ENCODE measurements at regions not wholly inside any gene's neighbourhood (a gene's known extent, or its start where the extent isn't known, plus 50 kb on each side); places are given as distances from the start of the nearest gene placed in this dataset.

GRCh38 chr3:59245300-59245858 is 195.6 kb upstream of the CFAP20DC start:
- CTCF ChIA-PET = no interaction called here
- H3K27me3 Mint-ChIP-seq = no peaks in the 10 kb centered on the region
- Histone ChIP-seq H3K27me3 (ENCODE audit: control insufficient read depth in 2 of 2, insufficient read depth in 2 of 2, low read length in 2 of 2) (no peaks in the 10 kb centered on the region), H3K9me3 (ENCODE audit: control insufficient read depth in 2 of 3, low read length in 3 of 3) (no peaks in the 10 kb centered on the region), H3K27ac (ENCODE audit: low read depth, low read length) (no peak overlapping the region), H3K4me1 (ENCODE audit: control insufficient read depth in 2 of 2, insufficient read depth in 2 of 2, low read length in 2 of 2) (no peaks in the 10 kb centered on the region), H3K4me3 (ENCODE audit: low read length) (no peak overlapping the region), H3K36me3 (ENCODE audit: control insufficient read depth in 2 of 3, insufficient read depth in 3 of 3, low read length in 3 of 3) (no peaks in the 10 kb centered on the region)
- peaks cover 0 to 14% (median 0%) of the 10 kb centered on the region in 5 donors for H3K36me3 Mint-ChIP-seq
- no peak overlapping the region for H3K4me3 Mint-ChIP-seq
- peaks cover 0 to 19% (median 4%) of the 10 kb centered on the region in 11 donors for H3K9me3 Mint-ChIP-seq
- POLR2A ChIA-PET = no interaction called here
- ATAC-seq (no peak), DNase-seq (no peak)
- intact Hi-C loops (cut with micrococcal nuclease) = no loop called here
- peaks cover 0 to 9% (median 0%) of the 10 kb centered on the region in 7 donors for H3K4me1 Mint-ChIP-seq
- no peak overlapping the region for H3K27ac Mint-ChIP-seq

GRCh38 chr3:59244343-59244742 is 194.5 kb upstream of the CFAP20DC start:
- no peak for ATAC-seq
- DNase-seq = no peak
- Mint-ChIP-seq H3K36me3 (peaks cover 0 to 12% (median 0%) of the 10 kb centered on the region in 5 donors), H3K4me1 (peaks cover 0 to 9% (median 0%) of the 10 kb centered on the region in 7 donors), H3K27me3 (no peaks in the 10 kb centered on the region), H3K4me3 (no peak overlapping the region), H3K27ac (no peak overlapping the region), H3K9me3 (peaks cover 0 to 15% (median 4%) of the 10 kb centered on the region in 11 donors)
- H3K4me3 ChIP-seq (ENCODE audit: low read length) = no peak overlapping the region
- no peak overlapping the region for H3K27ac ChIP-seq (ENCODE audit: low read depth, low read length)
- intact Hi-C loops (cut with micrococcal nuclease) = no loop called here
- H3K27me3 ChIP-seq (ENCODE audit: control insufficient read depth in 2 of 2, insufficient read depth in 2 of 2, low read length in 2 of 2) = no peaks in the 10 kb centered on the region
- ChIA-PET CTCF (no interaction called here), POLR2A (interaction anchor here (0.8 kb wide), 1 partner anchor 314 kb away, joined by 3 read pairs; no protein-coding TSS in a partner anchor)
- H3K9me3 ChIP-seq (ENCODE audit: control insufficient read depth in 2 of 3, low read length in 3 of 3) = no peaks in the 10 kb centered on the region
- H3K36me3 ChIP-seq (ENCODE audit: control insufficient read depth in 2 of 3, insufficient read depth in 3 of 3, low read length in 3 of 3) = no peaks in the 10 kb centered on the region
- H3K4me1 ChIP-seq (ENCODE audit: control insufficient read depth in 2 of 2, insufficient read depth in 2 of 2, low read length in 2 of 2) = no peaks in the 10 kb centered on the region

- Histone ChIP-seq H3K9me3 (ENCODE audit: control insufficient read depth in 2 of 3, low read length in 3 of 3) (no peaks in the 10 kb centered on the region), H3K4me1 (ENCODE audit: control insufficient read depth in 2 of 2, insufficient read depth in 2 of 2, low read length in 2 of 2) (no peaks in the 10 kb centered on the region), H3K4me3 (ENCODE audit: low read length) (no peak overlapping the region), H3K36me3 (ENCODE audit: control insufficient read depth in 2 of 3, insufficient read depth in 3 of 3, low read length in 3 of 3) (no peaks in the 10 kb centered on the region), H3K27me3 (ENCODE audit: control insufficient read depth in 2 of 2, insufficient read depth in 2 of 2, low read length in 2 of 2) (no peaks in the 10 kb centered on the region), H3K27ac (ENCODE audit: low read depth, low read length) (no peak overlapping the region)
- no peaks in the 10 kb centered on the region for H3K27me3 Mint-ChIP-seq
- CTCF ChIA-PET = no interaction called here
- H3K36me3 Mint-ChIP-seq = peaks cover 0 to 10% (median 0%) of the 10 kb centered on the region in 5 donors
- H3K4me1 Mint-ChIP-seq = peaks cover 0 to 9% (median 0%) of the 10 kb centered on the region in 7 donors
- no peak overlapping the region for H3K4me3 Mint-ChIP-seq
- POLR2A ChIA-PET = no interaction called here
- no peak for DNase-seq
- peaks cover 0 to 10% (median under 1%) of the 10 kb centered on the region in 11 donors for H3K9me3 Mint-ChIP-seq
- peak overlapping the region in 1 of 9 donors; percentile 9 for H3K27ac Mint-ChIP-seq
- intact Hi-C loops (cut with micrococcal nuclease) = no loop called here
- no peak for ATAC-seq
Measured at GRCh38 chr3:59243476-59243875, 193.7 kb upstream of the CFAP20DC start.

- H3K27me3 Mint-ChIP-seq = peaks cover 0 to 5% (median 0%) of the 10 kb centered on the region in 5 donors
- Histone ChIP-seq H3K9me3 (ENCODE audit: control insufficient read depth in 2 of 3, low read length in 3 of 3) (no peaks in the 10 kb centered on the region), H3K4me1 (ENCODE audit: control insufficient read depth in 2 of 2, insufficient read depth in 2 of 2, low read length in 2 of 2) (no peaks in the 10 kb centered on the region), H3K27me3 (ENCODE audit: control insufficient read depth in 2 of 2, insufficient read depth in 2 of 2, low read length in 2 of 2) (no peaks in the 10 kb centered on the region), H3K4me3 (ENCODE audit: low read length) (no peak overlapping the region), H3K27ac (ENCODE audit: low read depth, low read length) (no peak overlapping the region), H3K36me3 (ENCODE audit: control insufficient read depth in 2 of 3, insufficient read depth in 3 of 3, low read length in 3 of 3) (no peaks in the 10 kb centered on the region)
- peaks cover 0 to 10% (median 2%) of the 10 kb centered on the region in 11 donors for H3K9me3 Mint-ChIP-seq
- H3K27ac Mint-ChIP-seq = no peak overlapping the region
- POLR2A ChIA-PET = no interaction called here
- peaks cover 0 to 6% (median 0%) of the 10 kb centered on the region in 7 donors for H3K4me1 Mint-ChIP-seq
- intact Hi-C loops (cut with micrococcal nuclease) = no loop called here
- peak overlapping the region in 1 of 10 donors; percentile 27 for H3K4me3 Mint-ChIP-seq
- CTCF ChIA-PET = no interaction called here
- peaks cover 0 to 14% (median 0%) of the 10 kb centered on the region in 5 donors for H3K36me3 Mint-ChIP-seq
- DNase-seq (no peak), ATAC-seq (no peak)
Measured at GRCh38 chr3:59240666-59241255, 190.9 kb upstream of the CFAP20DC start.

GRCh38 chr3:59237121-59237520 is 187.3 kb upstream of the CFAP20DC start:
- POLR2A ChIA-PET = no interaction called here

GRCh38 chr3:59235634-59236012 is 185.8 kb upstream of the CFAP20DC start:
- ATAC-seq = no peak
- H3K36me3 Mint-ChIP-seq = peaks cover 0 to 12% (median 6%) of the 10 kb centered on the region in 5 donors
- peak overlapping the region in 1 of 9 donors; percentile 36 for H3K27ac Mint-ChIP-seq
- peak in 1 of 9 donors; percentile 44 for DNase-seq
- POLR2A ChIA-PET = no interaction called here
- Histone ChIP-seq H3K4me1 (ENCODE audit: control insufficient read depth in 2 of 2, insufficient read depth in 2 of 2, low read length in 2 of 2) (peaks cover 0 to 11% of the 10 kb centered on the region in 2 donors), H3K4me3 (ENCODE audit: low read length) (no peak overlapping the region), H3K36me3 (ENCODE audit: control insufficient read depth in 2 of 3, insufficient read depth in 3 of 3, low read length in 3 of 3) (no peaks in the 10 kb centered on the region), H3K9me3 (ENCODE audit: control insufficient read depth in 2 of 3, low read length in 3 of 3) (peaks cover 0 to 8% (median 0%) of the 10 kb centered on the region in 3 experiments), H3K27ac (ENCODE audit: low read depth, low read length) (no peak overlapping the region), H3K27me3 (ENCODE audit: control insufficient read depth in 2 of 2, insufficient read depth in 2 of 2, low read length in 2 of 2) (no peaks in the 10 kb centered on the region)
- intact Hi-C loops (cut with micrococcal nuclease) = loop anchor here in 1 of 2 donors (5.0 kb wide), 1 partner anchor 52 kb away; no protein-coding TSS in a partner anchor
- H3K4me3 Mint-ChIP-seq = no peak overlapping the region
- CTCF ChIA-PET = no interaction called here
- peaks cover 6 to 25% (median 12%) of the 10 kb centered on the region in 11 donors for H3K9me3 Mint-ChIP-seq
- peaks cover 0 to 10% (median 4%) of the 10 kb centered on the region in 5 donors for H3K27me3 Mint-ChIP-seq
- peaks cover 0 to 15% (median 0%) of the 10 kb centered on the region in 7 donors for H3K4me1 Mint-ChIP-seq

More at GRCh38 chr3:59237121-59237520, 187.3 kb upstream of the CFAP20DC start:
- intact Hi-C loops (cut with micrococcal nuclease) = loop anchor here in 1 of 2 donors (5.0 kb wide), 1 partner anchor 50 kb away; no protein-coding TSS in a partner anchor
- CTCF ChIA-PET = interaction anchor here (0.7 kb wide), 1 partner anchor 729 kb away, joined by 3 read pairs; no protein-coding TSS in a partner anchor
- Histone ChIP-seq H3K4me3 (ENCODE audit: low read length) (no peak overlapping the region), H3K9me3 (ENCODE audit: control insufficient read depth in 2 of 3, low read length in 3 of 3) (no peaks in the 10 kb centered on the region), H3K27me3 (ENCODE audit: control insufficient read depth in 2 of 2, insufficient read depth in 2 of 2, low read length in 2 of 2) (no peaks in the 10 kb centered on the region), H3K27ac (ENCODE audit: low read depth, low read length) (no peak overlapping the region), H3K36me3 (ENCODE audit: control insufficient read depth in 2 of 3, insufficient read depth in 3 of 3, low read length in 3 of 3) (no peaks in the 10 kb centered on the region), H3K4me1 (ENCODE audit: control insufficient read depth in 2 of 2, insufficient read depth in 2 of 2, low read length in 2 of 2) (peaks cover 0 to 11% of the 10 kb centered on the region in 2 donors)
- Mint-ChIP-seq H3K27ac (no peak overlapping the region), H3K4me1 (peaks cover 0 to 18% (median 0%) of the 10 kb centered on the region in 7 donors), H3K9me3 (peaks cover 0 to 10% (median 4%) of the 10 kb centered on the region in 11 donors), H3K4me3 (no peak overlapping the region), H3K36me3 (peaks cover 0 to 10% (median 0%) of the 10 kb centered on the region in 5 donors), H3K27me3 (peaks cover 0 to 5% (median 4%) of the 10 kb centered on the region in 5 donors)
- DNase-seq (no peak), ATAC-seq (no peak)
